Stimulated activated CD4-positive, alpha-beta T cell treated with anti-CD3 and anti-CD28 coated beads, Interleukin-1b, Interleukin-23, amount 100 ng/mL, for 1 hour (primary cell): ENCODE measurements at regions not wholly inside any gene's neighbourhood (a gene's known extent, or its start where the extent isn't known, plus 50 kb on each side); places are given as distances from the start of the nearest gene placed in this dataset.

Source experiments
- DNase-seq, 2 donors: peaks; one replicate each; pipeline ENCODE4 v3.0.0-alpha.2; 2020; ENCODE audit warnings: low read depth in 2 of 2

DNA sequence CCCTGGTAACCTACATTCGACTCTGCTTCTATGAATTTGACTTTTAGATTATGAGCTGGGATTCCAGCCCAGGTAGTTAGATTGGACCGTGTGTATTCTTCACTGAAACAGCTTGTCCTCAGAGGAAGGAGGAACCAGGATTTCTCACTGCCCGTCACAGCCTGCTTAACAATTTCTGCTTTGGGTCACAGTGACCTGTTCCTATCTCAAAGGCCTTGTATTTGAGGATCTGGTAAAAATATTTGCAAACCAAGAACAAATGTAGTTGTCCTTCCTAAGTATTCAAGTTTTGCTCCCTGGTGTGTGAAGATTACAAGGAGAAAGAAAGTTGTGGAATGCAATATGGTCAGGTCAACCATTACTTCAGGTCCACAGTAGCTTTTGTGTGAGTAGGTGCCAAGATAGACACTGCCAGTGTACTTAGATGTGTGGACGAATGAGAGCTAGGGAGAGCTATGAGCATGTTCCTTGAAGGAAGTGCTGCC, 55.1 kb downstream of the KIF4B start:
- DNase-seq = no peak

DNA sequence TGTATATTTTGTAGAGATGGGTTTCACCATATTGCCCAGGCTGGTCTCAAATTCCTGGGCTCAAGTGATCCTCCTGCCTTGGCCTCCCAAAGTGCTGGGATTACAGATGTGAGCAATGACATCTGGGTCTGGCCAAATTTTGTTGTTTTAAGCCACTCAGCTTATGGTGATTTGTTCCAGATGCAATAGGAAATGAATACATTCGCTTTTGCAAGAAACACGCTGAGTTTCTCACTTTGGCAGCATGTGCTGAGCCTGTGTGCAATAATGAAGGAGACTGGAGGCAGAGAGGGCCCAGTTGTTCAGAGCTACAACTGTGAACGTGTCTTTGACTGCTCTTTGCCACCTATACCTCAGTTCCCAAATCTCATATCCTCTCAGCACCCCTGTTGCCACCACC, 56.4 kb downstream of the KIF4B start:
- DNase-seq = no peak

DNA sequence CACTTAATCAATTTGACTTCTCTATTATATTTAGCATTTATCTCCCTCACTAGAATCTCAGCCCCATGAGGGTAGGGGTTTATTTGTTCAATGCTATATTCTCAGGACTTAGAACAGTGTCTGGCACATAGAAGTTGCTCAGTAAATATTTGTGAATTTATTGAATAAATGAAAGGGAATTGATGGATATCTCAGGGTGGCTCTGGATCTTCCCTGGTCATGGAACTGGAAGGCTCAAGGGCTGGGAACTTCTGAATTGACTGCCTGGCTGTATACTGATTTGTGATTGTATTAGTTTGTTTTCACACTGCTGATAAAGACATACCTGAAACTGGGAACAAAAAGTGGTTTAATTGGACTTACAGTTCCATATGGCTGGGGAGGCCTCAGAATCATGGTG, 57.2 kb downstream of the KIF4B start:
- no peak for DNase-seq

DNA sequence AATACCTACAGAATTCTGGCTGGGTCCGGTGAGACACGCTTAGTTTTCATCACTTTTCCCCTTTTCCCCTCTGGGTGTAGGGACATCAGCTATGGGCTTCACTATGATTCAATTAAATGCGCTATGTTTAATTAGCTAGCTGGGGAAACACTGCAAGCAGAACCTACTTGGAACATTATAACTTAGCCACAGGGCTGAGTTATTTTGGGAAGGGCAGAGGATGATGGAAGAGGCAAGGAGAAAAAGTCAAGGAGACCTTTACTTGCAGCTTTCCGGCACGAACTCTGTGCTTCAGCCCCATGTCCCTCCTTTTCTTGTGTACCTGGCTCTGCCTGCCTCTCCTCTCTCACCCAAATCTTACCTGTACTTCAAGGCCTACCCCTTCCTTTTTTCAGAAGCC, 62.8 kb downstream of the KIF4B start:
- no peak for DNase-seq

DNA sequence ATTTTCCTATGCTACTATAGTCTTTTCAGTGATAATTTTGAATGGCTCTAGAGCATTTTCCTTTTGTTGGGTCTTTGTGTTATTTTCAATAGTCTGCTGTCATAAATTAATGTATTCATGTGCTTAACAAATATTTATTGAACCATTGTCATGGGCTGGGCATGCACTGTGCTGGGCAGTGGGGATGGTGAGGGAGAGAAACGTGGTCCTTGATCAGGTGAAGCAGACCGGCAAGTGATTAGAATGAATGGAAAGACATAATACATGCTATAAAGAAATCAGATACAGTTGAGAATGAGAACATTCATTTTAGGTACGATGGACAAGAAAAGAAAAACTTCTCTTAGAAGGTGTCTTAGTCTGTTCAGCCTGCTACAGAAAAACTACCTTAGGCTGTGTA, 66.1 kb downstream of the KIF4B start:
- DNase-seq = no peak

DNA sequence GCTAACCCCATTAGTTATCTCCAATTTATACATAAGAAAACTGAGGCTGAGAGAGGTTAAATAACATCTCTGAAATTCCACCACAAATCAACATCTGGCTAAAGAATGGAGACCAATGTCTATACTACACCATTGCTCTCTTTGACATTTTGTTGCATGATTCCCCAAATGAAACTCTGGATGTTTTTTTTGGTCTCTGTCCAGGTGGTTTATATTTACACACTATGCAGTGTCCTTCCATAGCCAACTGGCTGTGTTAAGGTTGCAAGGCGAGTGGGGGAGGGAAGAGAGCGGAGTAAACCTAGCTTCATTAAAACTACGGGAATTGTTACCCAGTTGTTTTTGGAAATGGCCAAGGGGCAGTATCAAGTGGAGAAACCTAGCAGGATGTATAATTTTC, 67.2 kb downstream of the KIF4B start:
- no peak for DNase-seq

DNA sequence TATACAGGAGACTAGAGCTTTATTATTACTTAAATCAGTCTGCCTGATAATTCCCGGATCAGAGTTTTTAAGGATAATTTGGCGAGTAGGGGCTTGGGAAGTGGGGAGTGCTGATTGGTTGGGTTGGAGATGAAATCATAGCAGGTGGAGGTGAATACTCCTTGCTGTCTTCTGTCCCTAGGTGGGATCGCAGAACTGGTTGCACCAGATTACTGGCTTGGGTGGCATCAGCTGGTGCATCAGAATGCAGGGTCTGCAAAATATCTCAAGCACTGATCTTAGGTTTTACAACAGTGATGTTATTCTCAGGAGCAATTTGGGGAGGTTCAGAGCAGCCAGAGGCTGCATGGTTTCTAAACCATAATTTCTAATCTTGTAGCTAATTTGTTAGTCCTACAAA, 68.1 kb downstream of the KIF4B start:
- no peak for DNase-seq

DNA sequence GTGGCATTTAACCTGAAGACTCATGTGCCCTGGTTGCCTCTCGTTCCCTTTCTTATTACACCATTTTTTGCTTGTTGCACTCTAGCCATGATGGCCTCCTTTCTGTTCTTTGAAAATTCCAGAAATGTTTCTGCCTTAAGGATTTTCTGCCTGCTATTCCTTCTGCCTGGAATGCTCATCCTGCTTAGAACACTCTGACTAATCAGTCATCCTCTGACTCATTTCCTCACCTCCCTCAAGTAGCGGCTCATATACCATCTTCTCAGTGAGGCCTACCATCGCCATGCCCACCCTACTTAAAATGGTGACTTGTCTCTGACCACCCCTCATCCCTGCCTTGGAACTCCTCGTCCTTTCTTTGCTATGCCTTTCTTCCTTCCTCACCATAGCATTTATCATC, 68.8 kb downstream of the KIF4B start:
- DNase-seq = no peak

DNA sequence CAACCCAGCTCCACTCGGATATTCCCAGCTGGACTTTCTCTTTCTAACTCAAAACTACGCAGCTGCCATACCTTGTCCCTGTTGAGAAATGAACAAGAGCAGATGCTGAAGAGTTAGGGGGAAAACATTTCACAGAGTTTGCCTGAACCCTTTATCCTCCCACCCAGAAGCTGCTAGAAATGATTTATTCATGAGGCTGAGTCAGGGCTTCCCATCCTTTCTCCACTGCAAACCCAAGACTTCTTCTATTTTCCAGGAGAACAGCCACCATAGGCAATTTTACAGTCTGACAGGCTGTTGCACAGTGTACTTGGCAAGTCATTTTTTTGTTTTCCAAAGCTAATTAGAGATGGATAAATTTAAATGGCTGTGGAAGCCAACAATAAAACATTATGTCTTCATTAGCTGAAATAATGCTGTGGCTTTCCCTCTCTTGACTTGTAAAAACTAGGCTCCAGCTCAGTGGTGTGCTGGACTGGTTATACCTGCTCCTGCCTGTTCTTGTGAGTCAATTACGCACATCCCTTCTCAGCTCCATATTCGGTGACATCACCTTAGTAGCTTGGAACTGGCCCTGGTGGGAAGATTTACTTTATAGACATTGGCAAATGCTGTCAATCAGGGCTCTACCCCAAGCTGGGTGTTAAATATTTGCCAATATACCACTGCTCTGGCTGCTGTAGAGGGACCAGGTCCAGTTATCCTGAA, 71.9 kb downstream of the KIF4B start:
- DNase-seq = no peak

DNA sequence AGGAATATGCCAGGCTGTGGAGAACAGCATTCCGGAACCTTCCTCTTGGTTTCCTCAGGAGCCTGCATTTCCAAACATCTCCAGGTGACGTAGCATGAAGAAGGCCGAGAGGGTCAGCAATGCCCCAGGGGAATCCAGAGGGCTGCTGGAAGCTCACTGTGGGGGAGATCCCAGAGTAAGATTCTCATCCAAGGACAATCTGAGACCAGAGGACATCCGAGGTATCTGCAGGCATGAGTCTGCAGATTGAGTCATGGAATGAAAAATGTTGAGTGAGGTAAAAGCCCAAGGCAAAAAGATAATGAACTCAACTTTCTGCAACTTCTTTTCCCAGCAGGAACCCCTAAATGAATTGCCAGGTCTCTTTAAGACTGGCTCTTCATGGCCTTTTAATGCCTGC, 73.5 kb downstream of the KIF4B start:
- no peak for DNase-seq

DNA sequence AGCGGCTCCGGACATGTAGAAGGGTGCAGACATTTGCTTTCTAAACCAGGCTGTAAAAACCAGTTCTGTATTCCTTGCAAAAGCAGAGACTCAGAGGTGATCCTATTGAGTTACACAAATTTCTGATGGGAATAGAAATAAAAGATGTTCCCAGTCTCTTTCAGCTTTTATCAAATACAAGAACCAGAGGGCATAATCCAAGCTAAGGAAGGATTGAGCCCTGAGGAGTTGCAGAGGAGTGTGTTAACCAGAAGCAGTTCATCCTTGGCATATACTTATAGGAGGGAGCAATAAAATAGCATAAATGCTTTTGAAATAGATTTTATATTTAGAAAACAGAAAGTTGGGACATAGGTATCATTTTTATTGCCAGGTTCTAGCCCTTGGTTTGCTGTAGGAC, 75.3 kb downstream of the KIF4B start:
- DNase-seq = no peak

DNA sequence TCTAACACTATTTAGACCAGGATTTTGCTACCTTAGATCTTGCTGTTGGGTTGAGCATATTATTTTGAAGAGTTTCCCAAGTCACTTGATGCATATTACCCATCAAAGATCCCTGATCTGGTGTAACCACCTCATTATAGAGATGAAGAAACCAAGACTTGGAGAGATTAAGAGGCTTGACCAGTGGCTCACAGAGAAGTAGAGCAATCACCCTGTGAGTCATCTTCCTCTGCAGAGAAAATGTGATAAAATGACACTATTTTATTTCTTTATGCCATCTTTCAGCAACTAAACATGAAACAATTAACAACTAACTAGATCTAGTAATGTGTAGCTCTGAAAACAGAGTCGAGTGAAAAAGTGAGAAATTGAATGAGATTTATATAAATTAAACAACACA, 76.1 kb downstream of the KIF4B start:
- no peak for DNase-seq

DNA sequence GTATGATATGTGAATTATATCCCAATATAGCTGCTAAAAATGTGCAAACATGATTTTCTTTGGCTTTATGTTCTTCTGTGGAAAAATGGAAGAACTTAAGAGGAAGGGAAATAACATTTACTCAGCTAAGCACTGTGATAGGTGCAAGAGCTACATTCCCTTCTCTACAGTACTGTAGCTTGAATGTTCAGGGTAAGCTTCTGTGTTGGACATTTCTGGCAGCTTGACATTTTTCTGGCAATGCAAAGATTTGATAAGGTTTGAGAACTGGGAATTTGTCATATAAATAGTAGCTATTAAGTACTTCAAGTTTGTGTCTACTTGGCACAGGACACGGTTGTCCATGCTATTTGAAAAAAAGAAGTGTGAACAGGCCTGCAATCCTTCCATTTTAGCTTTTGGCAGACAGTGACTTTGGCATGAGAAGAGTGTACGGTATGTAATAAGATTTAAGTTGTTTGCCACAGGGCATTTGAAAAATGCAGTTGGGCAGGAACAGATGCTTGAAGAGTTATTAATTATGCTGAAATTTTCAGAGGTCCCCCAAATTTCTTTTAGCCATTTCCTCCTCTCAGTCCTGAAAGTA, 77.6 kb downstream of the KIF4B start:
- no peak for DNase-seq

DNA sequence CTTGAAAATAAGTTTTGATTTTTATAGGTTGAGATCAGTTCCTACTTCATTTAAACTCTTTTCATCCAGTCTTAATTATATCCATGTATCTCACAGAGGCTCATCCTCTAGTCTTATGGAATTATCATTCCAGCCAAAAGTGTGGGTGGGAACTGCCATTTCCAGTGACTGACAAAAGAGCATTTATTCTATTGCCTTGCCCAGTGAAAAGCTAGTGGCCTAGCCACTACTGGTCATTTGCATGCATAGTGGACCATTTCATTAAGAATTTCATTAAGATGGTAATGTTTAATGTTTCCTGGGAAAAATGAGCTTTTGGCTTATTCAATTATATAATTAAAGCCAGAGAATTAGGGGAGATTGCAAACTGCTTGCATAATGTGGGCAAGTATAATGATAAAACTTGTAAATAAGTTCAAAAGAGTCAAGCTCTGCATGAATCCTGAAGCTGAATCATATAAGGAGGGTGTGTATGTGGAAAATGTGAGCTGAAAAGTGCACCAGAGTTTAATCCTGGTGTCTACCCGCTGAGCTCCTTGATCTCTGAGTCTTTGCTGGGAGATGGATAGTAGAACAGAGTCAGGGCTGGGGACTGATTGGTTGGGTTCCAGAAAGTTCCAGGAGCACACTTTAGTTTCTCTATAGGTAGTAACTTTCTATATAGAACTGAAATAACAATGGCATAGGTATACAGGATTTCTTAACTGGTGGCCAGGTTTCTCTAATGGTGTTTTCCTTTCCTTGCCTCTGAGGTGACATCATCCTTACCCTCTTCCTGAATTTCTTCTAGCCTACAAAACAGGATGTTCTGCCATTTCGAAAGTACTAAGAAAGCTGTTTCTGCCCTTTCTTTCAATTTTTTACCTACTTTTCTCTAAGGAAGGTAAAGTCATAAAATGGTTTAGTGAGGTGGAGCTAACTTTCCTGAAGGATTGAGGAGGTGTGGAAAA, 78.5 kb downstream of the KIF4B start:
- DNase-seq = no peak

DNA sequence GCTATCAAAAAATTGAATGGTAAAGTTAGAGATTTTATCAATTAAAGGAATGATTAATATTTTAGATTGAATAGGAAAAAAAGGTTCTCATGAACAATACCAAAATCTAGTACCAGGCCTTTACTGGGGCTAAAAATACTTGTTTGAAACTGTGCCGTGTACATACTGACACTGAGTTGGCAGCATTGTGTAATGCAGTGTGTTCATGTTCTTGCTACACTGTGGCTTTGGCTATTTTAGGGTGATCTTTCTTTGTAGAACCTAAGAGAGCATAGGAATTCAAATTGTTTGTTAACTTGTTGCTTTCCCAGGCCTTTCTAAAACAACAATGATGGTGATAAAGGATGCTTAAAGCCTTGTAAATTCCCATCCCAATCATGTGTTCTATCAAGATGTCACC, 80.9 kb downstream of the KIF4B start:
- no peak for DNase-seq

DNA sequence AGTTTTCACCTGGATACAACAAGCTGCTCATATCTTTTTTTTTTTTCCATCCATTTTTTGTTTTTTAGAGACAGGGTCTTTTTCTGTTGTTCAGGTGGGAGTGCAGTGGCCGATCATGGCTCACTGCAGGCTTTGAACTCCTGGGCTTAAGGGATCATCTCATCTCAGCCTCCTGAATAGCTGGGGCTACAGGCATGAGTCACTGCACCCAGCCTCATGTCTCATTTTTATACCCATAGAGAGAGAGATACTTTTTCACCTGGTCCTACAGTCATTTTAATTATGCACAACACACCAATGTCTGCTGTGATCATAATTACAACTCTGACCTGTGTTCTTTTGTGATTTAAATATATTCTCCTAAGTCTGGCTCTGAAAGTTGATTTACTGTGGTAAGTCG, 84.4 kb downstream of the KIF4B start:
- DNase-seq = no peak

DNA sequence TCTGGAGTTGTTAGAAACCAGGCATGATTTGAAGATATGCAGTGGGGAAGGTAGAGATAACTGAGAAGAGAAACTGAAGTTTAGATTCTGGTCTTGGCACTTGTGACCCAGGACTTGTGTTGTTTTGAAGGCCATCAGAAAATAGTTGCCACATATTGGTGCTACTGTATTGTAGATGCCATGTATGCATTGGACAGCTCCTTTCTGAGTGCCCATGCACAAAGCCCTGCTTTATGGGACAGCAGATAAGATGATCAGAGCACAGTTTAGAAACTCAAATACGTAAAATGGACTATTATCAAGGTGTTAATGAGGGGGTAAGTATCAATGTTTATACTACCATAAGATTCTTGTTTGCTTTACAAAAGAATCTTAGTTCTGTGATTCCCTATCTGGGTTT, 84.9 kb downstream of the KIF4B start:
- DNase-seq = no peak

DNA sequence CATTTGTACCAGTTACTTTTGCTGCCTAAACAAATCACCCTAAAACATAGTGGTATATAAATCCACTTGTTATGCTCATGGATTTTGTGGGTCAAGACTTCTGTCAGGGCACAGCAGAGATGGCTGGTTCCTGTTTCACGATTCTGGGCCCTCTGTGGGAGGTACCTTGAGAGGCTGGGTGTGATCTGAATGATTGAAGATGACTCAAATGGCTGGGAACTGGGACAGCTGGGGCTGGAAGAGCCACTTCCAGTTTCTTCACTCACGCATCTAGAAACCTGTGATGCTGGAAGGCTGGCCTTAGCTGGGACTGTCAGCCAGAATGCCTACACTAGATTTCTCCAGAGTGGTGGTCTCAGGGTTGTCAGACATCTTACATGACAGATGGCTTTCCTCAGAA, 88.1 kb downstream of the KIF4B start:
- no peak for DNase-seq

DNA sequence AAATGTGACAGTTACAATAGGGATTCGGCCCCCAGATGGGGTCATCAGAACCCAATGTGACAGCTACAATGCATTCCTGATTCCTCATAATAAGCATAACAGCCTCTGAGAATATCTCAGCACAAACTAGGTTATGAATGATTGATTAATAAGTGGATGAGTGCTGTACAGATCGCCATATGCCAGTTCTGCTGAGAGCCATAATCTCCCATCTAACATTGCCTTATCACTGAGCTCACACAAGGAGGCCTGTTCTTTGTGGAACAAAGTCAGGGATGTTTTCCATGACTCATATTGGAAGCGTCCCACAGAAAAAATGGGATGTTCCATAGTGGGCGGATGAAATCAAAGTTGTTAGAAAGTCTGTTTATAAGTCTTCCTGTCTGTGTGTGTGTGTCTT, 89.6 kb downstream of the KIF4B start:
- DNase-seq = no peak

DNA sequence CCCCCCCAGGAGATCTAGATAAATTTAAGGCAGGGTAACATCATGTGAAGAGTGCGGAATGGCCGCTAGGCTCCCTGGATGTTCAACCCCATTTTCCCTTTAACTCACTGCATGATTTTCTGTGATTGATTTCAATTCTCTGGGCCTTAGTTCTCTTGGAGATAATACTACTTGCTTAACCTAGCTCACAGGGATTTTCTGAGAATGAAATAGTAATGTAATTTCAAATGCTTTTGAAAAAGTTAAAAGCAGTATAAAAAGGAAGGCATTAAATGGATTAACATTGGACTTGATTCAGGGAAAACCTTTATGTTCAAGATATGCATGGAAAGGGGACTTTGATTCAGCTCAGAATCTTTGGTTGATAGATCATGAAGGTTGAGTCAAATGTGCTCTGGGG, 90.9 kb downstream of the KIF4B start:
- no peak for DNase-seq

DNA sequence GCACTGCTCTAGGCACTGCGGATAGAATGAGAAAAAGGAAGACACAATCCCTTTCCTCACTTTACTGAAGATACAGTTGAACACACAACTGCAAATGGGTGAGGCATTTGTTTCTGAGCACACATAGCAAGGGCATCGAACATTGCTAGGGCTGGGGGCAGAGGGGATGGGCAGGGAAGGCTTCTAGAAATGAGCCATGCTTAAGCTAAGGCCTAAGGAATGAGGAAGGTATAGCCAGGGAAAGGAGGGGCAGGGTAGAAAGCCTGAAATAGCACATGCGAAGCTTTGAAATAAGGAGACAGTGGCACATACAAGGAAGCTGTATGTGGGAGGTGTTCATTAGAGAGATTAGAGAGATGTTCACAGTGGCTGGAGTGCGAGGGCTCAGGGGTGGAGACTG, 92.7 kb downstream of the KIF4B start:
- no peak for DNase-seq

DNA sequence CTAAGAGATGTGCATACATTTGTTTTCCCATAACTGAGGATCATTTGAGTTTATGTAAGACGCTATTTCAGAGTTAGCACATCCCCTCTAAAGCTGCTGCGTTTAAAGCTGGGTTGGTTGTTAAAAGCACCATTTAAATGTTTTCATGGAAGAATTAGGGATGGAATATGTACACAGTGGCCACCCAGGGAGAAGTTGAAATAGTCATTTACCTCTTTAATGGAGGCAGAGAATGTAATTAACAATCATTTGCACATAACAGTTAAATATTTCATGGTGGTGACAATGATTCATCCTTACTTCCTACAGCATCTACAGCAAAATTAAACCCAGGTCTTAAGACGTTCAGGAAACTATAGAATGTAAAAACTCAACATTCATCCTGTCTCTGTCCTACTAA, 100.3 kb downstream of the KIF4B start:
- no peak for DNase-seq

DNA sequence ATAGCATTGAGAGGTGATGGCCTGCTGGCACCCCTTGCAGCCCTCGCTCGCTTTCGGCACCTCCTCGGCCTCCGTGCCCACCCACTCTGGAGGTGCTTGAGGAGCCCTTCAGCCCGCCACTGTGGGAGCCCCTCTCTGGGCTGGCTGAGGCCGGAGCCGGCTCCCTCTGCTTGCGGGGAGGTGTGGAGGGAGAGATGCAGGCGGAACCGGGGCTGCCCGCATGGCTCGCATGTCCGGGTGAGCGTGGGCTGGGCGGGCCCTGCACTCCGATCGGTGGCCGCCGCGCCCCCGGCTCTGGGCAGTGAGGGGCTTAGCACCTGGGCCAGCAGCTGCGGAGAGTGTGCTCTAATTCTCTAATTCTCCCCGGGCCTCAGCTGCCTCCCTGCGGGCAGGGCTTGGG, 101.1 kb downstream of the KIF4B start:
- DNase-seq = no peak
